PC-3 (cell line): ENCODE measurements at regions not wholly inside any gene's neighbourhood (a gene's known extent, or its start where the extent isn't known, plus 50 kb on each side); places are given as distances from the start of the nearest gene placed in this dataset.

Source experiments
- ATAC-seq: fragments of 200-7000 bp; cut with Tn5 transposase; 2 replicates; pipeline ENCODE4 v1.9.1; 2020; ENCODE audit warnings: mild to moderate bottlenecking, moderate library complexity
- BruUV-seq: library from RNA; stranded (reverse); fragments of 400-500 nt; replicated peaks from 2 replicates; lab custom pipeline; 2021; lab: Mats Ljungman, UMichigan
- CTCF ChIA-PET: fragments of 300-600 bp; sonication (Branson Sonifier 250); formaldehyde crosslinking; loops from one replicate; lab custom pipeline; 2022; ENCODE audit warnings: antibody characterized with exemption; lab: Charles Lee
- POLR2A ChIA-PET: fragments of 300-600 bp; sonication (Branson Sonifier 250); formaldehyde crosslinking; loops from one replicate; lab custom pipeline; 2022; ENCODE audit warnings: antibody characterized with exemption; ENCODE audit not compliant: unreplicated experiment; lab: Charles Lee
- DNase-seq: peaks from one replicate; pipeline ENCODE4 v3.0.0-alpha.2; 2015
- H2AFZ ChIP-seq: fragments of 300-600 bp; sonication (generic); 2 replicates; pipeline ENCODE4 v1.6.0; 2016; ENCODE audit warnings: antibody characterized with exemption, low read length
- H3F3A ChIP-seq: fragments of 300-600 bp; sonication (generic); one replicate; pipeline ENCODE4 v1.6.0; 2017; ENCODE audit warnings: antibody characterized with exemption, low read length, control low read depth, mild to moderate bottlenecking; ENCODE audit not compliant: unreplicated experiment
- H3K27ac ChIP-seq: fragments of 300-600 bp; sonication (generic); 2 replicates; pipeline ENCODE4 v1.5.1; 2016; ENCODE audit warnings: mild to moderate bottlenecking, low read length
- H3K27me3 ChIP-seq: fragments of 300-600 bp; sonication (generic); 2 replicates; pipeline ENCODE4 v1.6.1; 2016; ENCODE audit warnings: low read length, mixed read lengths
- H3K36me3 ChIP-seq: fragments of 300-600 bp; sonication (generic); 2 replicates; pipeline ENCODE4 v1.6.1; 2016; ENCODE audit warnings: low read depth, mixed run types, low read length, mixed read lengths
- H3K4me1 ChIP-seq: fragments of 300-600 bp; sonication (generic); 2 replicates; pipeline ENCODE4 v1.5.1; 2016; ENCODE audit warnings: low read length; ENCODE audit not compliant: insufficient read depth
- H3K4me2 ChIP-seq: fragments of 300-600 bp; sonication (generic); 2 replicates; pipeline ENCODE4 v1.6.0; 2016; ENCODE audit warnings: low read length
- H3K4me3 ChIP-seq: fragments of 300-600 bp; sonication (generic); 2 replicates; pipeline ENCODE4 v1.5.1; 2016; ENCODE audit warnings: mild to moderate bottlenecking, low read length, mixed read lengths
- H3K79me2 ChIP-seq: fragments of 300-600 bp; sonication (generic); 2 replicates; pipeline ENCODE4 v1.6.1; 2017; ENCODE audit warnings: low read length, mixed read lengths
- H3K9ac ChIP-seq: fragments of 300-600 bp; sonication (generic); 2 replicates; pipeline ENCODE4 v1.6.0; 2016; ENCODE audit warnings: mild to moderate bottlenecking, low read length
- H3K9me2 ChIP-seq: fragments of 300-600 bp; sonication (generic); replicated peaks from 2 replicates; pipeline ENCODE4 v1.6.1; 2016; ENCODE audit warnings: mixed run types, low read length, mixed read lengths
- H3K9me3 ChIP-seq: fragments of 300-600 bp; sonication (generic); 2 replicates; pipeline ENCODE4 v1.6.1; 2016; ENCODE audit warnings: low read length, mixed read lengths
- H4K20me1 ChIP-seq: fragments of 300-600 bp; sonication (generic); 2 replicates; pipeline ENCODE4 v1.6.1; 2016; ENCODE audit warnings: low read length, mixed read lengths
- EZH2 ChIP-seq: fragments of 300-600 bp; sonication (generic); IDR thresholded peaks from one replicate; pipeline ENCODE4 v1.6.1; 2017; ENCODE audit warnings: antibody characterized with exemption, mild to moderate bottlenecking, low read length; ENCODE audit not compliant: unreplicated experiment
- EZH2phosphoT487 ChIP-seq: fragments of 300-600 bp; sonication (generic); IDR thresholded peaks from 2 replicates; pipeline ENCODE4 v1.6.1; 2018; ENCODE audit warnings: mild to moderate bottlenecking, antibody characterized with exemption, low read length, borderline replicate concordance
- intact Hi-C: fragments of 100-400 bp; cut with micrococcal nuclease; formaldehyde crosslinking; loops from 2 replicates; pipeline ENCODE4 v1.9.0; 2023
- TF ChIP-seq, protein P1 (sequence below): fragments of 300-600 bp; sonication (generic); conservative IDR thresholded peaks from 2 replicates; pipeline ENCODE4 v1.5.1; 2017; ENCODE audit warnings: antibody characterized with exemption, low read depth, mild to moderate bottlenecking, low read length

DNA sequence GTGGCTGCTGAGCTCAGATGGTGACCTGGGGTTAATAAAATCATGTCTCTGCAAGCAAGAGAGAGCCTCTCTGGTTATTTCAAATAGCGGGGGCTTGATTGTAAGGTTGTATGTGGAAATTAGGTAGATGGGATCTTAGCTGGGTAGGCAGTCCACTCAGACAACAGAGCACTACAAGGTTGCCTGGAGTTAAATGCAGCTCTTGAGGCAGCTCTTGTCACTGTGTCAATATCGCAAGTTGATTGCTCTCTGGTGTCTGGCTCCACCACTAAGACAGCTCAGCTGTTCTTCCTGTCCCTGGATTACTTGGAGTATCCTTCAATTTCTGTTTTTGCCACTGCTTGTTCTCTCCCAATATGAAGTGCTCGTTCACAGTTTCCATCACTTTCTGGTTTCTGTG is 93.8 kb downstream of the C21orf91 start:
- H4K20me1 ChIP-seq: no peaks in the 10 kb centered on the region
- H3K4me1 ChIP-seq: no peaks in the 10 kb centered on the region
- no peaks in the 10 kb centered on the region for H3K36me3 ChIP-seq
- no peaks in the 10 kb centered on the region for H3K9me2 ChIP-seq
- no peak overlapping the region for H2AFZ ChIP-seq
- intact Hi-C loops: no loop called here
- no peaks in the 10 kb centered on the region for H3K9me3 ChIP-seq
- ChIA-PET CTCF (no interaction called here), POLR2A (no interaction called here)
- H3K27me3 ChIP-seq: no peaks in the 10 kb centered on the region
- DNase-seq (peak; percentile 16), ATAC-seq (no peak)
- no peaks in the 10 kb centered on the region for H3F3A ChIP-seq
- H3K79me2 ChIP-seq: no peaks in the 10 kb centered on the region
- no TSS peak for BruUV-seq
- H3K4me2 ChIP-seq: no peak overlapping the region
- H3K27ac ChIP-seq: no peak overlapping the region
- TF ChIP-seq EZH2: no peak
- TF ChIP-seq EZH2phosphoT487: no peak
- TF ChIP-seq, protein P1, sequence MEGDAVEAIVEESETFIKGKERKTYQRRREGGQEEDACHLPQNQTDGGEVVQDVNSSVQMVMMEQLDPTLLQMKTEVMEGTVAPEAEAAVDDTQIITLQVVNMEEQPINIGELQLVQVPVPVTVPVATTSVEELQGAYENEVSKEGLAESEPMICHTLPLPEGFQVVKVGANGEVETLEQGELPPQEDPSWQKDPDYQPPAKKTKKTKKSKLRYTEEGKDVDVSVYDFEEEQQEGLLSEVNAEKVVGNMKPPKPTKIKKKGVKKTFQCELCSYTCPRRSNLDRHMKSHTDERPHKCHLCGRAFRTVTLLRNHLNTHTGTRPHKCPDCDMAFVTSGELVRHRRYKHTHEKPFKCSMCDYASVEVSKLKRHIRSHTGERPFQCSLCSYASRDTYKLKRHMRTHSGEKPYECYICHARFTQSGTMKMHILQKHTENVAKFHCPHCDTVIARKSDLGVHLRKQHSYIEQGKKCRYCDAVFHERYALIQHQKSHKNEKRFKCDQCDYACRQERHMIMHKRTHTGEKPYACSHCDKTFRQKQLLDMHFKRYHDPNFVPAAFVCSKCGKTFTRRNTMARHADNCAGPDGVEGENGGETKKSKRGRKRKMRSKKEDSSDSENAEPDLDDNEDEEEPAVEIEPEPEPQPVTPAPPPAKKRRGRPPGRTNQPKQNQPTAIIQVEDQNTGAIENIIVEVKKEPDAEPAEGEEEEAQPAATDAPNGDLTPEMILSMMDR: no peak
- H3K4me3 ChIP-seq: no peak overlapping the region
- no peak overlapping the region for H3K9ac ChIP-seq

DNA sequence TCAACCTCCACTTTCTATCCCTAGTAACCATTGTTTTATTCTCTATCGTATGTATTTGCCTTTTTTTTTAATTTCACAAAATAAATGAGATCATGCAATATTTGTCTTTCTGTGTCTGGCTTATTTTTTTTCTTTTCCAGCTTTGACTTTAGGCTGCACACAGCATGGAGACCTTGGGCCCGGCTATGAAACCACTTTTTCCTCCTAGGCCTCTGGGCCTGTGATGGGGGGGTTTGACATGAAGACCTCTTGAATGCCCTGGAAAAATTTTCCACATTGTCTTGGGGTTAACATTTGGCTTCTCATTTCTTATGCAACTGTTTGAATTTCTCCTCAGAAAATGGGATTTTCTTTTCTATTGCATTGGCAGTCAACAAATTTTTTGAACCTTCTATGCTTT is 100.2 kb upstream of the BTG3 start:
- Histone ChIP-seq H3K36me3 (no peaks in the 10 kb centered on the region), H3K9me2 (no peaks in the 10 kb centered on the region), H3K4me2 (no peak overlapping the region), H3K9me3 (peaks cover 5% of the 10 kb centered on the region; the same call in 1 of the 2 replicates), H4K20me1 (no peaks in the 10 kb centered on the region), H3K27me3 (no peaks in the 10 kb centered on the region), H3F3A (no peaks in the 10 kb centered on the region), H3K4me1 (no peaks in the 10 kb centered on the region), H3K9ac (no peak overlapping the region), H3K79me2 (no peaks in the 10 kb centered on the region), H2AFZ (no peak overlapping the region), H3K27ac (no peak overlapping the region), H3K4me3 (no peak overlapping the region)
- TF ChIP-seq, protein P1: no peak
- TF ChIP-seq EZH2: no peak
- no peak for TF ChIP-seq EZH2phosphoT487
- DNase-seq (no peak), ATAC-seq (no peak)
- no TSS peak for BruUV-seq
- ChIA-PET CTCF (no interaction called here), POLR2A (no interaction called here)
- intact Hi-C loops: no loop called here

DNA sequence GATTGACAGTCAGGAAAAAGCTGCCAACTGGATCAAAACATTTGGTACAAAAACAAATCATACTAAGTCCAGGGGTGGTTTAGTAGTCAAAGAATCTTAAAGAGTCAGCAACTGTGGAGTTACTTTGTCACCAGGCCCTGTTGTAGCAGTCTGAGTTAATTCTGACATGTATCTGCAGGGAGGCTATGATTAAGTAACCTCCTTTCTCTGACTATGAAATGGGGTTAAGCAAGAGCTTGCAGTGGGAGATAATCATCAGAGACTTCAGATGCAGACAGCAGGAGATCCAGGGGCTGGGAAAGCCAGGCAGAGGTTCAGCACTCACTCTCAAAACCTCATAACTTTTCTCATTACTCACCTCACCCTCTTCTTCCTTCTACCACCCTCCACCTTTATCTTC is 99.2 kb upstream of the BTG3 start:
- H3K27ac ChIP-seq: no peak overlapping the region

More for the DNA sequence above, 99.2 kb upstream of the BTG3 start:
- peaks cover 5% of the 10 kb centered on the region; the same call in 1 of the 2 replicates for H3K9me3 ChIP-seq
- H3K4me3 ChIP-seq: no peak overlapping the region
- no peak overlapping the region for H3K9ac ChIP-seq
- no peaks in the 10 kb centered on the region for H3F3A ChIP-seq
- no peaks in the 10 kb centered on the region for H3K4me1 ChIP-seq
- intact Hi-C loops: no loop called here
- ChIA-PET CTCF (no interaction called here), POLR2A (no interaction called here)
- TF ChIP-seq, protein P1: no peak
- no peak for TF ChIP-seq EZH2
- TF ChIP-seq EZH2phosphoT487: no peak
- no peaks in the 10 kb centered on the region for H3K27me3 ChIP-seq
- no peaks in the 10 kb centered on the region for H4K20me1 ChIP-seq
- H3K79me2 ChIP-seq: no peaks in the 10 kb centered on the region
- no peak overlapping the region for H2AFZ ChIP-seq
- H3K9me2 ChIP-seq: no peaks in the 10 kb centered on the region
- BruUV-seq: no TSS peak
- H3K4me2 ChIP-seq: no peak overlapping the region
- DNase-seq (no peak), ATAC-seq (no peak)
- no peaks in the 10 kb centered on the region for H3K36me3 ChIP-seq
